PFSK-1 (cell line): ENCODE measurements at regions not wholly inside any gene's neighbourhood (a gene's known extent, or its start where the extent isn't known, plus 50 kb on each side); places are given as distances from the start of the nearest gene placed in this dataset.

Experiments used
- TAF1 ChIP-seq: IDR thresholded peaks from 2 replicates; pipeline ENCODE4 v1.6.1; 2012; ENCODE audit warnings: low read length, control low read depth, borderline replicate concordance; ENCODE audit not compliant: insufficient read depth
- TF ChIP-seq, protein P1 (sequence below), 2 experiments: IDR thresholded peaks; 2 replicates each; pipeline versions ENCODE4 v1.6.1 to v1.8.0; 2011 to 2012; ENCODE audit warnings: low read depth in 2 of 2, low read length in 2 of 2, control low read depth in 1 of 2, inconsistent platforms in 1 of 2, mild to moderate bottlenecking in 1 of 2, moderate library complexity in 1 of 2; ENCODE audit not compliant: insufficient read depth in 1 of 2

DNA sequence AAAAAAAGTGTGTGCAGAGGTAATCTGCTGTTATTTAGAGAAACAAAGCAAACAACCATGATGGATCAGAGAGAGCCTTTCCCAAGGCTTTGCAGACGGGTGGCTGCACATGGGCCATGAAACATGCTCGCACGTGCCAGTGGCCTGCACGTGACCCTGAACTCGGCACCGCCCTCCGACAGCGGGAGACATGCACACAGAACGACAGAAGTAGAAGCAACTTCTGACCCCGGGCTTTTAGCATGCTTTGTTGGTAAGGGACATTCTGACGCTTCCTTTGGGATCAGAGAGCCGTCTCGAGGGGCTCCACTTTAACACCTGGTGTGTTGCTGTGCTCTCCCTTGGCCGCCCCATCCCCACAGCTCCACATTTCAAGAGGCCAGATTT, 112.5 kb downstream of the KCNF1 start:
- TF ChIP-seq, protein P1, sequence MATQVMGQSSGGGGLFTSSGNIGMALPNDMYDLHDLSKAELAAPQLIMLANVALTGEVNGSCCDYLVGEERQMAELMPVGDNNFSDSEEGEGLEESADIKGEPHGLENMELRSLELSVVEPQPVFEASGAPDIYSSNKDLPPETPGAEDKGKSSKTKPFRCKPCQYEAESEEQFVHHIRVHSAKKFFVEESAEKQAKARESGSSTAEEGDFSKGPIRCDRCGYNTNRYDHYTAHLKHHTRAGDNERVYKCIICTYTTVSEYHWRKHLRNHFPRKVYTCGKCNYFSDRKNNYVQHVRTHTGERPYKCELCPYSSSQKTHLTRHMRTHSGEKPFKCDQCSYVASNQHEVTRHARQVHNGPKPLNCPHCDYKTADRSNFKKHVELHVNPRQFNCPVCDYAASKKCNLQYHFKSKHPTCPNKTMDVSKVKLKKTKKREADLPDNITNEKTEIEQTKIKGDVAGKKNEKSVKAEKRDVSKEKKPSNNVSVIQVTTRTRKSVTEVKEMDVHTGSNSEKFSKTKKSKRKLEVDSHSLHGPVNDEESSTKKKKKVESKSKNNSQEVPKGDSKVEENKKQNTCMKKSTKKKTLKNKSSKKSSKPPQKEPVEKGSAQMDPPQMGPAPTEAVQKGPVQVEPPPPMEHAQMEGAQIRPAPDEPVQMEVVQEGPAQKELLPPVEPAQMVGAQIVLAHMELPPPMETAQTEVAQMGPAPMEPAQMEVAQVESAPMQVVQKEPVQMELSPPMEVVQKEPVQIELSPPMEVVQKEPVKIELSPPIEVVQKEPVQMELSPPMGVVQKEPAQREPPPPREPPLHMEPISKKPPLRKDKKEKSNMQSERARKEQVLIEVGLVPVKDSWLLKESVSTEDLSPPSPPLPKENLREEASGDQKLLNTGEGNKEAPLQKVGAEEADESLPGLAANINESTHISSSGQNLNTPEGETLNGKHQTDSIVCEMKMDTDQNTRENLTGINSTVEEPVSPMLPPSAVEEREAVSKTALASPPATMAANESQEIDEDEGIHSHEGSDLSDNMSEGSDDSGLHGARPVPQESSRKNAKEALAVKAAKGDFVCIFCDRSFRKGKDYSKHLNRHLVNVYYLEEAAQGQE (IDR thresholded peaks at IDR 0.05; ENCODE audit: insufficient read depth in 1 of 2, low read depth in 2 of 2, low read length in 2 of 2), result no peak
- no peak for TF ChIP-seq TAF1
